Esophagus mucosa (tissue), 1 donor: ENCODE measurements at regions not wholly inside any gene's neighbourhood (a gene's known extent, or its start where the extent isn't known, plus 50 kb on each side); places are given as distances from the start of the nearest gene placed in this dataset.
"Not testable (repeated sequence)": the region's sequence is repeated elsewhere in the genome, so short reads cannot be mapped to it uniquely, and the experiment has no call there.

Experiments
- ATAC-seq: fragments of 200-7000 bp; cut with Tn5 transposase; one replicate; pipeline ENCODE4 v1.9.1; 2020
- donor health status: DM: yes; HTN: yes; CAD: no.

DNA sequence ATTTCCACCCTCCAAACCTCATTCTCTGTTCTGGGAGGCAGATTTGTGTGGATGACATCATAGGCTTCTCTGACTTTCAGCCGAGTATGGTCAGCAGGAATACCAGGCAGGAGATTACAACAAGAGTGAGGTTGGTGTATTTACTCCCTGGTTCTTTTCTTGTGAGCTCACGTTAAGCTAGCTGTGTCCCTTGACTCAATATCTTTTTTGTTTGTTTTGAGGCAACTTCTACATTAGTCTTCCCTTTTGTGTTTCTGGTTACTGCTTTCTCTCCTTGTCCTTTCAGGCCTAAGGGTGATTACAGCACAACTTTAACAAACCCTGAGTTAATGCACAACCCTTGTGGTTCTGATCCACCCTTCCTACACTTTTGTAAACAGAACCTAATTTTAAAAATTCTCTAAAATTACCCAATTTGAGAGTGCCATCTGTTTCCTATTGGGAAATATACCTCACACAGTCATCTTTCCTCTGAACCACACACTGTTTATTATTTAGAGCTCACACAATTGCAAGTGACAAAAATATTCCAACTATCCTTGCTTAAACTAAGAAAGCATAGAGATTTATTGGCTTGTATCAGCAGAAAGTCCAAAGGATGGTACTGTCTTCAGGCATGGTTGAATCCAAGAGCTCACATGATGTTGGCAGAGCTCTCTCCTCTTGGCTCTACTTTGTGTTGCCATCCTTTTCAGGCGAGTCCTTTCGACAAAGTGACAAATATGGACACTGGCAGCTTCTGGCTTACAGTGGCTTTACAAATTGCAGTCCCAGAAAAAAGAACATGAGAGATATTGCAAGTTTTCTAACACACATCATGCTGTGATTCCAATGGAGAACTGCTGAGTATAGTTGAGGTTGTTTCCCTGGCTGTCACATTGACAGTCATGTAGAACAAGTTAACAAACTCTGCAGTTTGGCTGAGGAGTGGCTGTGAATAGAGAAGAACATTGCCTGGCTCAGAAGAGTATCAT is 150.5 kb upstream of the DDIT4L start:
- ATAC-seq, result no peak

GRCh38 chr4:100339870-100340269 is 149.6 kb upstream of the DDIT4L start:
- no peak for ATAC-seq

- not testable (repeated sequence) for ATAC-seq
Observed at GRCh38 chr4:100333491-100333890, 143.2 kb upstream of the DDIT4L start.

GRCh38 chr4:100317032-100317864 is 127.0 kb upstream of the DDIT4L start:
- ATAC-seq, result no peak

DNA sequence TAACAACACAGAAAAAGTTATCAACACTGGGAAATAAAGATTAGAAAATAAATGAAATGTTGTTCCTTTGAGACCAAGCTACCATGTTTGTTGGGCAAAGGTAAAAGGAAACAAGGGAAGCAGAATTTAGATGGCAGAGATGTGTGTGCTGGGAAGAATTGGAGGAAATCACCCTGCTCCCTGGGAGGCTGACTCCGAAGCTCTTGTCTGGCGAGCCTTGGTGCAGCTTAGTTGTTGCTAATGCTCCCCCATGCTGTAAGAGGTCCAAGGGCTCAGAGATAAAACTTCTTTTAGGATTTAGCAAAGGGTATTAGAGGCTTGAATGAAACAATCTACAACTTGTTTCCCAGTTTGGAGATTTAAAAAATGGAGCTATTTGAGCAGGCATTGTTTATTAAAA is 123.8 kb upstream of the DDIT4L start:
- no peak for ATAC-seq

- no peak for ATAC-seq
Observed at GRCh38 chr4:100312615-100313350, 122.5 kb upstream of the DDIT4L start.

GRCh38 chr4:100311181-100311580 is 120.9 kb upstream of the DDIT4L start:
- ATAC-seq, result peak; percentile 51

DNA sequence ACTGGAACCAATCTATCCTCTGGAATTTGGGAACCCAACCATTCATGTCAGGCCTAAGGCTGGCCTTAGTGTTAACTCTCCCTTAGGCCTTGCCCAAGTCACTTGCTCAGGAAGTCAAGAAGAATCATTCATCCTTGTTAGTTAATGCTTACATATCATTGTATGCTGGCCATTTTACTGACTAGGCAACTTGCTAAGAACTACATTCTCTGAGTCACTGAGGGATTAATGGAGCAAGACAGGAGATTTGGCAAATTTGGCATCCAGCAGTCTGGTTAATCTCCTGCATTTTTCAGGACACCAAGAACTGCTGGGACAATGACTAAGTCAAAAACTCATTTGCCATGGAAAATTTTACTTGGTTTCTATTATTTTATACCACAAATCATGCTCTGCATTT is 115.8 kb upstream of the DDIT4L start:
- ATAC-seq, result peak; percentile 89

DNA sequence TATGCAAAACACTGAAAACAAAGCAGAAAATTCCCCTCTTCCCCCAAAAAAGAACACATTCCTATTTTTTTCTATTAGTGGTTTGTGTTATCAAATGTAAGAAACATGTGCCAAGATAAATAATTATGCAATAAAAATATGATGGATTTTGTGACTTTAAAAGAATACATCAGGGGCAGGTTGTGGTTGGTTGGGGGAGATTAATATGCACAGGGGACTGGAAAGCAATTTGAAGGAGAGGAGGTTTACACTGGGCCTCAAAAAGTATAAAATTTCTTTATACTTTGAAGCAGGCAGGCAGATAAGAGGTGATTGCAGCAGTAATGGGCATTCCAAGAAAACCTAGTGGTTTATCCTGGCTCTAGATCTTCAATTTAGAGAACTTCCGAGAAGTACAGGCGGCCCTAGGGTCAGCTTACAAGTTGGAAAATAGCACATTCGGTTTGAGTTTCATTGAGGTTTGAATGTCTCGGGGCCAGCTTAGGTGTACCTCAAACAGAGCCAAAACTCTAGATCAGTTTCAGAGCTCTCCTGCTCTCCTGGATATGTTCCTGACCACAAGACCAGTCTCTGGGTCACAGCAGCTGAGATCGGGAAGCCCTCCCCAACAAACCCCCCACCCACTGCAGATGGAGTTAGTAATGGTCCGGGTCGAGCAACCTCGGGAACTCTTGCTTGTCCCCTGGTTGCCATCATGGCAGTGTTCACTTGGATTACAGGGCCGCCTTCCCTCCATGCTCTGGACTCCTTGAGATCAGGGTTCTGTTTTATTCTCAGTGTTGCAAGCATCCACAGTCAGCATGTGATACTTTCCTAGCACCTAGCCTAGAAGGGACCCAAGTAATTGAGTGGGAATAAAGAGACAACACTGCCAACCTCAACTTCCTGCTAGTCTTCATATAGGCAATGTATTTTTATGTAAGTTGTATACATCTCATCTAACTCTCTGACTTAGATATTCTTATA is 112.1 kb upstream of the DDIT4L start:
- ATAC-seq, result no peak

GRCh38 chr4:100299046-100299840 is 109.0 kb upstream of the DDIT4L start:
- ATAC-seq, result peak; percentile 75

DNA sequence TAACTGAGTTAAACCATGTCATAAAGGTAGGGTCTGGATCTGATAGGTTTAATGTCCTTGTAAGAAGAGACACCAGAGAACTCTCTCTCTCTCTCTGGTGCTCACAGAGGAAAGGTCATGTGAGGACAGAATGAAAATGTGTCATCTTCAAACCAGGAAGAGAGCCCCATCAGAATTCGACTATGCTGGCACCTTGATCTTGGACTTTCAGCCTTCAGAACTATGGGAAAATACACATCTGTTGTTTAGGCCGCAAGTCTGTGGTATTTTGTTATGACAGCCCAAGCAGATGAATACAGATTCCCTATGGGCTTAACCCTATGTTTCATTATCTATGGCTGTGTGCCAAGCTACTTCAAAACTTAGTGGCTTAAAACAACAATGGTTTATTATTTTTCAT is 105.5 kb upstream of the DDIT4L start:
- no peak for ATAC-seq

GRCh38 chr4:100294356-100294755 is 104.1 kb upstream of the DDIT4L start:
- ATAC-seq, result no peak

- ATAC-seq, result no peak
Observed at GRCh38 chr4:100290585-100290984, 100.3 kb upstream of the DDIT4L start.

DNA sequence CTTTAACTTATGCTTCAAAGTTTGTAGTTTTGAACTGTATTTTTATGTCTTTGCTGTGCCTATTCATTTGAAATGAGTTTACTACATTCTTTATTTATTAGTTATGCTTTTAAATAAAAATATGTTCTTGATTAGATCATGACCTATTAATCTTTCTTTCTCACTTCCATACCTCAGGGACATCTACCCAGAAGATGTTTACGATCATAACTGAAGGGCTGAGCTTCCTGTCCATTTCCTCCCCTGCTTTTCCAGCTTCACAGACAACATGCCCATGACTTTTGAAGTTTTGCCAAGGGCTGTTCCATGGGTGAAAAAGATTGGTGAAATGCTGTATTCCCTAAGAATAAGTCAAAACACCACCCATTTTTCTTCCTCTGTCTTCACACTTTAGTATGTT is 99.7 kb upstream of the DDIT4L start:
- ATAC-seq, result no peak

DNA sequence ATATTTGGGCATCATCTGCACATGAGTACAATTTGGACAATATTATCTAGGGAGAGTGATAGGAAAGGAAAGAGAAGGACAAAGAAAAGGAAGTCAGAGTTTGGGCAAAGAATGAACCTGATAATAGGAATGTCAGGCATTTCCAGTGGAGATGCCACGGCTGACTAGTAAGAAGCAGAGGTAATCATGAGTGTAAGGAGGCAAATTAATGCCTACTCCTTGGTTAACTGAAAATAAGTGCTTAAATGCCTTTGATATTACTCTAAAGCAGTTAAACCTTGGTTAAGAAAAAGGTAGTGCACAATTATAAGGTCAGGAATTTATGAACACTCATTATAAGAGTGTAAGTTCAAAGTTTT is 99.2 kb upstream of the DDIT4L start:
- ATAC-seq, result no peak

DNA sequence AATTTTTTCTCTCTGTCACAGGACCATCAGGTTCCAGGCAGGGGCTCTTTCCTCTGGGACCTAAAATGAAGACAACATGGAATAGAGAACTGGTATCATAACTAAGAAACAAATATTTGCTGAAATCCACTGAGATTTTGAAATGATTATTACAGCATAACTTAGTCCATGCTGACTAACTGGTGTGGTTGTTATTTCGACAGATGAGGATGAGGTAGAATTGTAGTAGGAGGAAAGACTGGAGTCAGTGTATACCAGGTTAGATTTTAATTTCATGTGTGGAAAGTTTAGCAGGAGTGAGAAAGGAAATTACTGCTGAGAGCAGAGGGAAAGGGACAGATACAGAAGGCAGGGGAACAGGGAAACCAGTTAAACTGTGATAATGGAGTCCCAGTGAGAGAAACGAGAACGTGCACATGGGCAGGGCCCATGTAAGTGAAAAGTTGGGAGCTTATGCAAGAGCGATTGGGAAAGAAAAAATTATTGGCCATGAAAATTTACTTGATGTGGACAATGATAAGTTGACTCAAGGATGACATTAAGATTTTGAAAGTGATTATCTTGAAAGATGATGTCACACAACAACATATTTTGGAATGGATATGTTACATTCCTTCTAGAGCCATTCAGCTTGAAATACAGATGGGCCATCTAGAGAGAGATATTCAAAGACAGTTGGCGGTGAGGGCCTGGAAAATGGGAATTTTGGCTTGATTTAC is 98.7 kb upstream of the DDIT4L start:
- ATAC-seq, result no peak

DNA sequence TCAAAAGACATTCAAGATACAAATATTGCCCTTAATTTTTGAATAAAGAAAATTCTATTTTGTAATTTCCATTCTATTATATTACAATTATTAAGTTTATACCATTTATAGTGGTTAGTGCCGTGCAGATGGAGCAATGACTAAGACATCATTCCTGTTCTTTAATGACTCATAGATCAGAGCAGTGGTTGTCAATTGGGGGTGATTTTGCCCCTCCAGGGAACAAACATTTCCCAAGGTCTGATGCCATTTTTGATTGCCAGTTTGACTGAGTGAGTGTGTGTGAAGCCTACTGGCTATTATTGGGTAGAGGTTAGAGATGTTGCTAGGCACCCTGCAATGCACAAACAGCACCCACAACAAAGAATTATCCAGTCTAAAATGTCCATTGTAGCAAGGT is 97.9 kb upstream of the DDIT4L start:
- ATAC-seq, result no peak

DNA sequence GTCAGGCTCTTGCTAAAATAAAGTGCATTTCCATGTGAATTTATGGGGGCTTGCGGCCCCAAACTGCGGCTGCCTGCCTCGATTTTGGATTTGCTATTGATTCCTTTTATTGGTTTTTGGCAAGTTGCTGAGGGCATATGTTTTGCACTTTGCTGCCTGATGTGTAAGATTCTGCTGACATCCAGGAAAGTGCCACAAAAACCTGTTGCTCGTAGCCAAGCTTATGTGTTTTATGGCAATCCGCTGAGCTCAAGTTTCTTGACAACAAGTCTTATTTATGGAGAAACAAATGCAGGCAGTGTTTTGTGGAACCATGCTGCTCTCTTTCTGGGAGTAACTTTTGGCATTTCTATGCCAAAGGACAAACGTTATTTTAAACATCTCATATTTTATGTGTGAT is 97.3 kb upstream of the DDIT4L start:
- ATAC-seq, result no peak

- ATAC-seq, result no peak
Observed at GRCh38 chr4:100286636-100287035, 96.4 kb upstream of the DDIT4L start.

DNA sequence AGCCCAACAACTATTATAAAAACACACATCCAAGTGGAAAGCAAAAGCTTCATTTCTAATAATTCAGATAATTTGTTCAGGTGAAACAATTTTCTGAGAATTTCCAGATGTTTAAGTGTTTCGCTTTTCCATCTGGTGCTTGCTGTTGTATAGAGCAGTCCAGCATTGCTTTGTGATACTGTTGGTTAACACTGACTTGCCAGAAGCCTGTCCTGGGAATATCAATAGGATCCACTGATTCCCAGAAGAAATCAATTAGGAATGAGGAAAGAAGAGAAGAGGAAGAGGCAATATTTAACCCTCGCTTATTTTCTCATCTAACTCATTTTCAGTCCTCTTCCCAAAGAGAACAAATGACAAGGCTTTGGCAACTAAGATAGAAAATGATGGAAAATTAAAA is 94.9 kb upstream of the DDIT4L start:
- no peak for ATAC-seq
